GM19455 (cell line): ENCODE measurements at regions not wholly inside any gene's neighbourhood (a gene's known extent, or its start where the extent isn't known, plus 50 kb on each side); places are given as distances from the start of the nearest gene placed in this dataset.
"Not testable (repeated sequence)": the region's sequence is repeated elsewhere in the genome, so short reads cannot be mapped to it uniquely, and the experiment has no call there.

Experiments used
- ATAC-seq: cut with Tn5 transposase; IDR thresholded peaks from one replicate; pipeline ENCODE4 v1.9.1; 2021; ENCODE audit not compliant: unreplicated experiment

GRCh38 chr12:88667615-88668014 lies 87.3 kb upstream of the KITLG start:
- ATAC-seq, result not testable (repeated sequence)

DNA sequence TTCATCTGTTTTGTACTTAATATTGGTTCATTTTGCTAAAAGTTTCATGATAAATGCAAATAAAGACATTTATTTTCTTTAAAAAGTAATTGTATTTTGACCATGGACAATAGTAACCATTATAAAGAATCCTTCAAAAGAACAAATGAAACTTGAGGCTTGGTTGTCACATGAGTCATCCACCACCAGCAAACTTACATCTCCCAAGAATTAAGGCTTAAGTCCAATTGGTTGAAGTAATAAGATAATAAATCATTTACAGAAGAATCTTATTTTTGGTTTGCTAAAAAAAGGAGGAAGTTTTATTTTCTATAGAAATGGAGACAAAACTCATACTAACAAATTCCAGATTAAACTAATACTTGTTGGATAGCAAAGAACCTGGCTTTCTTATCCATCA lies 84.8 kb upstream of the KITLG start:
- ATAC-seq, result no peak

- ATAC-seq, result no peak
These were observed 82.7 kb upstream of the KITLG start for GRCh38 chr12:88662961-88663360.

GRCh38 chr12:88662093-88662492 lies 81.8 kb upstream of the KITLG start:
- no peak for ATAC-seq

DNA sequence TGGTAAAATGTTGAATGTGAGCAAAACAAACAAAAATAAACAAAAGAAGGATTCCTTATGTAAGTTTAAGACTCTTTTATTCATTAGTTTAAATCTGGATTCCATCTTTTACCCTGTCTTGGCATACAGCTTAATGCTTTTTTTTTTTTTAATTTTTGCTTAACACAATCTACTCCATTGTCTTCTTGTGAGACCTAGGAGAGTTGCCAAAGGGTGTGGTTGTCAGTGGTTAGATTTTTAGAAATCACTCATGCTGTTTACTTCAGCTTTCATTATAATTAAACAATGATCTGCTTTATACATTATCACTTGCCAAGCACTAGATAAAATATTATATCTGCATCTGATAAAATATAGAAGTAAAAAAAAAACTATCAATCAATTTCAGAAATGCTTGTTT lies 77.7 kb upstream of the KITLG start:
- ATAC-seq, result no peak

DNA sequence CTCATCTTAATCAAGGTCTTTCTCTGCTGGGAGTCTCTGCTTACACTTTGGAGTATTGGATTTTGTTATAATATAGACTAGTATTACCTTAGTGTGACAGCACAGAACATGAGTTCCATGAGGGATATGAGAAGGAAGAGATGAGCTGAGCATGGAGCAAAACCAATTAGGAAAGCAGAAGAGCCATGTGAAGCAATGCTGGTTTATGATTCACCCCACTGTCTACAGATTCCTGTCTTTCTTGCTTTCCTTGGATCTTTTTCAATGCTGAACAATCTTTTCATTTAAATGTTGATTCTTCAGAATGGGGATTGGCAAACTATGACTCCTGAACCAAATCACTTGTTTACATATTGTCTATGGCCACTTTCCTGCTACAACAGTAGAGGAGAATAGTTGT lies 70.4 kb upstream of the KITLG start:
- no peak for ATAC-seq

- ATAC-seq, result no peak
These were observed 68.4 kb upstream of the KITLG start for GRCh38 chr12:88648625-88649024.

DNA sequence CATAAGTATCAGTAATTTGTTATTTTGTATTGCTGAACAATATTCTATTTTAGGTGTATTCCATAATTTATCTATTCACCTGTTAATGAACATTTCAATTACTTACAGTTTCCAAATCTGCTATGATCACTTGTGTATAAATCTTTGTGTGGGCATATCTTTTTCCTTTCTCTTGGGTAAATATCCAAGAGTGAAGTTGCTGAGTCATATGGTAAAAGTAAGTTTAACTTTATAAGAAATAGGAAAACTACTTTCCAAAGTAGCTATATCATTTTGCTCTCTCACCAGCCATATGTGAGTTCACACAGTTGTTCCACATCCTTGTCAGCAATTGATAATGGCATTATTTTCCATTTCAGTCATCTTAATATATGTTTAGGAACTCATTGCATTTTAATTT lies 66.6 kb upstream of the KITLG start:
- ATAC-seq, result no peak

GRCh38 chr12:88645816-88646215 lies 65.5 kb upstream of the KITLG start:
- no peak for ATAC-seq

DNA sequence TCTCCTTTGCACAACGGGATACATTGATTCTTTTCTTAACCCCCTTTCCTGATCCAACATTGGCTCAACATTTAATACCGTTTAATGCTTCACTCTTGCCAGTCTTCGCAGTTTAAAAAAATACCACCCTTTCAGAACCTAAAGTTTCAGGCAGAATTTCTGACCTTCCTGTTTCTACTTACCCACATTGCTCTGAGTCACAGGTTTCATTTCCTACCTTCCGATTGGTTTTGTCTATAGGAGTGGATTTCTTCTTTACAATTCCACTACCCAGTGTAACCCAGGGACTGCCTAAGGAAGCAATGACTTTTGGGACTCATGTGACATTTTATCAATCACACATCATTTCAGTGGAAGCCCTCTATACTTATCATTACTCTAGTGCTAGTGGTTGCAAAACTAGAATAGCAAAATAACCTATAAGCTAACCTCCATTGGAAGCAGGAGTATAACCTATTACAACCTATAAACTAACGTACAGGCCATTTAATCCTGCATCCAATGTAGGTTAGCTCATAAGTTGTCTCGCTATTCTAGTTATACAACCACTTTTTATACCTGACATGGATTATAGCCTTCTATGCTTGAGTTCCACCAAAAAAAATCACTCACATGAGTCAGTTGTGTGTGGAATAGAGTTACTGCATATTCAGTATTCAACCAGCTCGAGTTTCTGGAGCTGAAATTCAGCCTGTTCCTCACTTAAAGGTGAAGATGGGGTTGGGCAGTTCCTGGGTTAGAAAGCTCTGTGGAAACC lies 64.9 kb upstream of the KITLG start:
- no peak for ATAC-seq

GRCh38 chr12:88643685-88644084 lies 63.4 kb upstream of the KITLG start:
- no peak for ATAC-seq

GRCh38 chr12:88642675-88643431 lies 62.6 kb upstream of the KITLG start:
- no peak for ATAC-seq

DNA sequence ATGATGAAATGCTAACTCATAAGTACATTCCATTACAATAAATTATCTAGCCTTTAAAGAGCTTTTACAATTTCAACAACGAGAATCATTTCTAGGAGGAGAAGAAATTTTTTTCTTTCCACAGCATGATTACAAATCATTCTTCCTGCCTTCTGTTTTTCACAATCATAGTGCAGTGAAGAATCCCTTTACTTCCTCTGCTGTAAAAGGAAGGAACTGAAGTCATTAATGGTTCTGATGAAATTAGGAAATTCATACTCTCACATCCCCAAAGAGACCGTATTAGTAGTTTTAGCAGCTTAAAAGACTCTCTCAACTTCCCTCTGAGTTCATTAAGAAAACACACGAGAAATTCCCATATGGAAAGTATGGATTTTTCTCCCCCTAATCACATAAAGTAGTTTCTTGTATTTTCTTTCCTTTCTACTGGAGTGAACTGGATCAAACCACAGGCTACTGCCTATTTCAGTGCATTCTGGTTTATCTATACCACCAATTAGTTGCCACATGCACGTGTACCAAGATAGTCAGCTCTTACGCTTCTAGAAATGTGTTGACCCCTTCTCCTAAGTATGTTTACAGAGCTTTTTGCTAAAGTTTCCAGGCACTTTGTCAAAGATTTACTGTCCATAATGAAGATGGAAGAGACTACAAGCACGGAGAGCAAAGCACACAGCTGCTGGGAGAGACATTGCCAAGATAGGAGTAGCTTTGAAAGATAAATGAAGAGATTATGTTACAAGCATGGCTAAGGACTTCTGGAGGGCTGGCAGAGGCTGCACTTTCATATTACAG lies 58.9 kb upstream of the KITLG start:
- ATAC-seq, result no peak

GRCh38 chr12:88638388-88638787 lies 58.1 kb upstream of the KITLG start:
- ATAC-seq, result no peak

- no peak for ATAC-seq
These were observed 53.7 kb upstream of the KITLG start for GRCh38 chr12:88634008-88634407.

DNA sequence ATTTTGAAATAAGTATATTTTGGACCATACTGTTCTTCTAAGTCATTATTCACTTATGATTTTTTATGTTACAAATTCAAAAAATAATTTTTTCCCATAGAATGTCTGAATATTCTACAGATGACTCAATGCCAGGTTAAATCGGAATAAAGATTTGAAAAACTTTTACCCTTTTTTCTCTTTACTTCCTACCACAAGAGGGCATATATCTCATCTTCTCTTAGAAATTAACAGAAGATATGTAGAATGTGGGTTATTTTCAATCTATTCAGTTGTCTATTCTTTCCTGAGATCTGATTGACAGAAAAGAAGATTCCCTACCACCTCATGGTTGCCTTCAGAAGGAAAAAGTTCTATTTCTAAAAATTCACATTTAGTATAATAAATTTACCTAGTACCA lies 53.0 kb upstream of the KITLG start:
- no peak for ATAC-seq

- no peak for ATAC-seq
These were observed 50.3 kb upstream of the KITLG start for GRCh38 chr12:88630561-88630960.
